ENCODE measurements at regions not wholly inside any gene's neighbourhood (a gene's known extent, or its start where the extent isn't known, plus 50 kb on each side); places are given as distances from the start of the nearest gene placed in this dataset.
"Not testable (repeated sequence)": the region's sequence is repeated elsewhere in the genome, so short reads cannot be mapped to it uniquely, and the experiment has no call there.

- Histone ChIP-seq H3K36me3 (no peaks in the 10 kb centered on the region), H3K4me1 (no peaks in the 10 kb centered on the region), H3K4me3 (no peak overlapping the region), H3K27me3 (no peaks in the 10 kb centered on the region), H3K9me3 (no peaks in the 10 kb centered on the region), H3K27ac (no peak overlapping the region)
- intact Hi-C loops (cut with DNase I; ENCODE audit: low total_unique reads), result no loop called here
- DNase-seq, result no peak
- TF ChIP-seq CTCF (IDR thresholded peaks at IDR 0.05), result no peak
Observed at GRCh38 chr4:75207902-75208301, 275.0 kb downstream of the PARM1 start.

GRCh38 chr4:75195111-75195510 is 262.2 kb downstream of the PARM1 start:
- Histone ChIP-seq H3K4me1 (peaks cover 0 to 7% (median 0%) of the 10 kb centered on the region in 4 donors), H3K9me3 (no peaks in the 10 kb centered on the region), H3K27me3 (no peaks in the 10 kb centered on the region), H3K27ac (no peak overlapping the region), H3K36me3 (no peaks in the 10 kb centered on the region), H3K4me3 (no peak overlapping the region)
- no peak for TF ChIP-seq CTCF (IDR thresholded peaks at IDR 0.05)
- intact Hi-C loops (cut with DNase I; ENCODE audit: low total_unique reads), result no loop called here
- DNase-seq, result no peak

- Histone ChIP-seq H3K27me3 (no peaks in the 10 kb centered on the region), H3K4me1 (peaks cover 0 to 16% (median 3%) of the 10 kb centered on the region in 4 donors), H3K36me3 (no peaks in the 10 kb centered on the region), H3K27ac (no peak overlapping the region), H3K4me3 (no peak overlapping the region), H3K9me3 (no peaks in the 10 kb centered on the region)
- intact Hi-C loops (cut with DNase I; ENCODE audit: low total_unique reads), result no loop called here
- no peak for TF ChIP-seq CTCF (IDR thresholded peaks at IDR 0.05)
- DNase-seq, result no peak
Observed at GRCh38 chr4:75194180-75194579, 261.3 kb downstream of the PARM1 start.

GRCh38 chr4:75192182-75192581 is 259.3 kb downstream of the PARM1 start:
- H3K27me3 ChIP-seq; intact Hi-C loops (cut with DNase I; ENCODE audit: low total_unique reads); DNase-seq; H3K4me3 ChIP-seq; H3K27ac ChIP-seq; H3K36me3 ChIP-seq; H3K9me3 ChIP-seq: not testable (repeated sequence)
- H3K4me1 ChIP-seq, result peaks cover 0 to 21% (median 3%) of the 10 kb centered on the region in 4 donors

- Histone ChIP-seq H3K4me3 (no peak overlapping the region), H3K27me3 (no peaks in the 10 kb centered on the region), H3K9me3 (no peaks in the 10 kb centered on the region), H3K27ac (peak overlapping the region; percentile 45 to 60), H3K36me3 (no peaks in the 10 kb centered on the region), H3K4me1 (peaks cover 0 to 21% (median 3%) of the 10 kb centered on the region in 4 donors)
- DNase-seq, result no peak
- intact Hi-C loops (cut with DNase I; ENCODE audit: low total_unique reads), result no loop called here
- TF ChIP-seq CTCF (IDR thresholded peaks at IDR 0.05), result no peak
Observed at GRCh38 chr4:75189711-75190335, 256.9 kb downstream of the PARM1 start.

- intact Hi-C loops (cut with DNase I; ENCODE audit: low total_unique reads), result no loop called here
- Histone ChIP-seq H3K36me3 (no peaks in the 10 kb centered on the region), H3K27me3 (no peaks in the 10 kb centered on the region), H3K4me1 (peaks cover 0 to 12% (median 0%) of the 10 kb centered on the region in 4 donors), H3K4me3 (peak overlapping the region; percentile 34 to 42), H3K9me3 (no peaks in the 10 kb centered on the region), H3K27ac (peak overlapping the region; percentile 63 to 70)
- TF ChIP-seq CTCF (IDR thresholded peaks at IDR 0.05), result no peak
- DNase-seq, result peak in 1 of 2 donors; percentile 84
Observed at GRCh38 chr4:75180790-75181776, 248.2 kb downstream of the PARM1 start.
